HG02610 (cell line): ENCODE measurements at regions not wholly inside any gene's neighbourhood (a gene's known extent, or its start where the extent isn't known, plus 50 kb on each side); places are given as distances from the start of the nearest gene placed in this dataset.
"Not testable (repeated sequence)": the region's sequence is repeated elsewhere in the genome, so short reads cannot be mapped to it uniquely, and the experiment has no call there.

Experiments
- ATAC-seq: cut with Tn5 transposase; IDR thresholded peaks from one replicate; pipeline ENCODE4 v1.9.1; 2021; ENCODE audit warnings: mild to moderate bottlenecking, moderate library complexity; ENCODE audit not compliant: unreplicated experiment

GRCh38 chr2:105540642-105541041, 141.8 kb upstream of the FHL2 start:
- ATAC-seq = no peak

GRCh38 chr2:105539331-105539730, 140.5 kb upstream of the FHL2 start:
- no peak for ATAC-seq

GRCh38 chr2:105538840-105539239, 140.0 kb upstream of the FHL2 start:
- no peak for ATAC-seq

- no peak for ATAC-seq
Observed at GRCh38 chr2:105537920-105538319, 139.1 kb upstream of the FHL2 start.

- ATAC-seq = no peak
Observed at GRCh38 chr2:105537466-105537865, 138.6 kb upstream of the FHL2 start.

- no peak for ATAC-seq
Observed at GRCh38 chr2:105536175-105536574, 137.3 kb upstream of the FHL2 start.

GRCh38 chr2:105529258-105529657, 130.4 kb upstream of the FHL2 start:
- ATAC-seq = not testable (repeated sequence)

- ATAC-seq = no peak
Observed at GRCh38 chr2:105526000-105526925, 127.4 kb upstream of the FHL2 start.

GRCh38 chr2:105525201-105525600, 126.3 kb upstream of the FHL2 start:
- no peak for ATAC-seq

- ATAC-seq = no peak
Observed at GRCh38 chr2:105522645-105523044, 123.8 kb upstream of the FHL2 start.

GRCh38 chr2:105521616-105522015, 122.8 kb upstream of the FHL2 start:
- ATAC-seq = no peak

- no peak for ATAC-seq
Observed at GRCh38 chr2:105521176-105521575, 122.3 kb upstream of the FHL2 start.

GRCh38 chr2:105519516-105519915, 120.7 kb upstream of the FHL2 start:
- ATAC-seq = no peak

- ATAC-seq = no peak
Observed at GRCh38 chr2:105518897-105519296, 120.0 kb upstream of the FHL2 start.

GRCh38 chr2:105517814-105518705, 119.2 kb upstream of the FHL2 start:
- no peak for ATAC-seq

GRCh38 chr2:105515581-105516415, 116.9 kb upstream of the FHL2 start:
- no peak for ATAC-seq

GRCh38 chr2:105514576-105514975, 115.7 kb upstream of the FHL2 start:
- ATAC-seq = no peak

- no peak for ATAC-seq
Observed at GRCh38 chr2:105510761-105511528, 112.1 kb upstream of the FHL2 start.

- ATAC-seq = no peak
Observed at GRCh38 chr2:105509269-105510086, 110.6 kb upstream of the FHL2 start.
